Omental fat pad (tissue), 3 donors: ENCODE measurements at regions not wholly inside any gene's neighbourhood (a gene's known extent, or its start where the extent isn't known, plus 50 kb on each side); places are given as distances from the start of the nearest gene placed in this dataset.

Experiments used
- ATAC-seq: fragments of 150-250 bp; one replicate; pipeline ENCODE4 v1.9.1; 2016; ENCODE audit warnings: mild to moderate bottlenecking, moderate library complexity; ENCODE audit not compliant: low FRiP score
- DNase-seq: peaks from one replicate; pipeline ENCODE4 v3.0.0-alpha.2; 2019; ENCODE audit warnings: low spot score
- TF ChIP-seq, protein P1 (sequence below), 3 donors: fragments of 450-650 bp; IDR thresholded peaks; one replicate each; pipeline ENCODE4 v1.5.1; 2016 to 2017; ENCODE audit warnings: antibody characterized with exemption in 3 of 3, mild to moderate bottlenecking in 3 of 3, moderate library complexity in 2 of 3

- no peak for ATAC-seq
- DNase-seq: no peak
- TF ChIP-seq, protein P1, sequence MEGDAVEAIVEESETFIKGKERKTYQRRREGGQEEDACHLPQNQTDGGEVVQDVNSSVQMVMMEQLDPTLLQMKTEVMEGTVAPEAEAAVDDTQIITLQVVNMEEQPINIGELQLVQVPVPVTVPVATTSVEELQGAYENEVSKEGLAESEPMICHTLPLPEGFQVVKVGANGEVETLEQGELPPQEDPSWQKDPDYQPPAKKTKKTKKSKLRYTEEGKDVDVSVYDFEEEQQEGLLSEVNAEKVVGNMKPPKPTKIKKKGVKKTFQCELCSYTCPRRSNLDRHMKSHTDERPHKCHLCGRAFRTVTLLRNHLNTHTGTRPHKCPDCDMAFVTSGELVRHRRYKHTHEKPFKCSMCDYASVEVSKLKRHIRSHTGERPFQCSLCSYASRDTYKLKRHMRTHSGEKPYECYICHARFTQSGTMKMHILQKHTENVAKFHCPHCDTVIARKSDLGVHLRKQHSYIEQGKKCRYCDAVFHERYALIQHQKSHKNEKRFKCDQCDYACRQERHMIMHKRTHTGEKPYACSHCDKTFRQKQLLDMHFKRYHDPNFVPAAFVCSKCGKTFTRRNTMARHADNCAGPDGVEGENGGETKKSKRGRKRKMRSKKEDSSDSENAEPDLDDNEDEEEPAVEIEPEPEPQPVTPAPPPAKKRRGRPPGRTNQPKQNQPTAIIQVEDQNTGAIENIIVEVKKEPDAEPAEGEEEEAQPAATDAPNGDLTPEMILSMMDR (IDR thresholded peaks at IDR 0.05): no peak
These were observed 585.8 kb downstream of the ADGRL2 start for GRCh38 chr1:82386365-82387011.

DNA sequence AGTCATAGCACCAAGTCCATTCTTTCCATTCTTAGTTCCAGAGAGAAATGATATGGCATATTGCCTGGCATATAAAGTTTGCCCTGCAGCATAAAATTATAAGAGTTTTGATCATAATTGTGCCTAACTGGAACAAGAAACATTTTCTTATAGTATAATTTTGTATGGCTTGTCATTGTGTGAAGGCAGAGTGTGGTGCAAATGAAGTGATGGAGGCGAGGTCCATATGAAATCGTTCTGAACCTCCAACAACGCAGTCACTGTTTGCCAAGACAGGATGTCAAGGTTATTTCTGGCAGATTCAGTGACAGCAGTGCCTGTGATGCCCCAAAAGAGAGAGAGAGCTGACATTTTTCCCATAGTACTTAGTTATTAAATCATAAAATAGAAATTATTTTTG is 584.0 kb downstream of the ADGRL2 start:
- DNase-seq (no peak), ATAC-seq (no peak)
- TF ChIP-seq, protein P1 (IDR thresholded peaks at IDR 0.05): no peak

DNA sequence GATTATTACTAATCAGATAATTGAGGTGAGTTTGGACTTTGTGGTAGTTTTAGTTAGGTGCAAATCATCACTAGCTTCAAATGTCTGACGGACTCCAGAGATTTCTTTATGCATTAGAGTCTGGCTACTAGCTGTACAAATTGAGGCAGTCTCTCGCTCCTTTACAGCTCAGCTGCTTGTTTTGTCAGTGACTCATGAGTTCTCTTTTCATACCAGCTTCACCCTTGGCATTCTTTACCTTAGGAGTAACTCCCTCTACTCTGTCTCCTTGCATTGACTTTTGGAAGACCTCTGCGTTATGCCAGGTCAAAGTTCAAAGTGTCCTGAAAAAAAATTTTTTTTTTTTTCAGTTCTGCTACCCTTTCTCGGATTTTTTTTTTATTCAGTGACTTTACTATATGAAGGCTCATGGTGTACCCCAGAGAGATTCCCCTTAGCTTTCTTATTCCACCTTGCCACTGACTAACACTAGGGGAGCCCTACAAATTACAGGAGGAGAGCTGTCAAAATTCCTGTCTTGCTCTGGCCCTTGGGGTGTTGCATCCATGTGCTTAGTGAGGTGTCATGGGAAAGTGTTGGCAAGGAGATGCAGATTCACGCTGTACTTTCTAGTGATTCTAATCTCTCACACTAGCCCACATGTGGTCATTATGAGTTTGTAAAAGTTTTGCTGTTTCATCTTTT is 576.6 kb downstream of the ADGRL2 start:
- TF ChIP-seq, protein P1 (IDR thresholded peaks at IDR 0.05): no peak
- no peak for DNase-seq
- ATAC-seq: no peak

DNA sequence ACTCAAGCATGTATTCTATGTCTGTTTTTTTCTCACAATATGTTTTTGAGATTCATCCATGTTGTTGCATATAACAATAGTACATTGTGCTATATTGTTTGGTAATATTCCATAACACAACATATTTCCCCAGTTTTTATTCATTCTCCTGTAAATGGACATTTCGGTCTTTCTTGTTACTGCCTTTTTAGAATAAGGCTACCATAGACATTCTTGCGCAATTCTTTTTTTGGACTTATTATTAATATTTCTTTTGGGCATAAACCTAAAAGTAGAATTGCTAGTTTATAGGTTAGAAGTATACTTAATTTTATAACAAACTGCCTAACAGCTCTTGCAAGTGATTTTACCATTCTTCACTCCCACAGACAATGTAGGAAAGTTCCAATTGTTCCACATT is 573.0 kb downstream of the ADGRL2 start:
- TF ChIP-seq, protein P1 (IDR thresholded peaks at IDR 0.05): no peak
- ATAC-seq: no peak

DNA sequence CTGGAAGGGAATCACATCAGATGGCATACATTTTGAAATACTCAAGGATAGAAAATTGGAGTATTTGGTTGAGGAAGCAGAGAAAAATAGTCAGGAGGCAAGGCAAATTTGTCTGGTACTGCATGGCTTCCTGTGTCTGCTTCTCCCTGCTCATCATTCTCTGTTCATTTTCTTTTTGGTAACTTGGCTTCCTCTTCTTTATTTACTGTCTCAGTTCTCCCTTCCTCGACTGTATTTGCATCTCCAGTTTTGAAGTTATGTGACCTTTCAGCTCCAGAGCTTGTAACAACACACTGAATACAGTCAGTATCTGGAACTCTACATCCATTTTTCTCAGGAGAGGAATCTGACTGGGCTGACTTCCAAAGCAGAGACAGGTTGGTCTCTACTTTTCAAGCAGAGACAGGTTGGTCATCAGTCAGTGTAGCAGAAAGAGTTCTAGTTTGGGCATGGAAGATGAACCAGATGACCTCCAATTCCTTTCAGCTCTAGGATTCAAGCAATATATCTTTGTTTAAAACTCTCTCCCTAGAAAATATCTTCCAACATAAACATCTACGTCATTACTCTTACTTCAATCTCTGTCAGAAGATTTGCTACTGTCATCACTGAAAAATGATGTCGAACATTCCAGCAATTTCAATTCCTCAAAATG is 571.2 kb downstream of the ADGRL2 start:
- no peak for DNase-seq
- no peak for ATAC-seq
- TF ChIP-seq, protein P1 (IDR thresholded peaks at IDR 0.05): no peak

More for the DNA sequence above, 573.0 kb downstream of the ADGRL2 start:
- DNase-seq: no peak

DNA sequence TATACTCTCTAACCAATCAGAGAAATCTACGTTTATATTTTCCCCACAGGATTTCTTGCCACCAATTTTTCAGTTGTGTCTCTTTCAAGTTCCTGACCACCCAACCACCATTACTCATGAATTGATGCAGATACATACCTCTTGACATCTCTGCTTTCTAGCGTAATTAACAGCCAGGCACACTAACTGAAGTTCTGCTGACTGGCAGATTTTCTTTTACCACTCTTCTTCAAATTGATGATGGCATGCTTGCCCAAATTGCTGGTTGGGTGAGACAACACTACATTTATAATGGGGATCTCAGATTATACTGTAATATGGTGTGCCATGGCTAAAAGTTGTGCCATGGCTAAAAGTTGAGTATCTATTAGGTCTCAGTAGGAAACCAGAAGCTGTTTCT is 566.7 kb downstream of the ADGRL2 start:
- TF ChIP-seq, protein P1 (IDR thresholded peaks at IDR 0.05): no peak
- ATAC-seq: no peak
- DNase-seq: no peak
